Stimulated activated CD4-positive, alpha-beta T cell treated with anti-CD3 and anti-CD28 coated beads, Interleukin-12 subunit alpha, Interleukin-12 subunit beta, amount 100 ng/mL, for 4 hours (primary cell): ENCODE measurements at regions not wholly inside any gene's neighbourhood (a gene's known extent, or its start where the extent isn't known, plus 50 kb on each side); places are given as distances from the start of the nearest gene placed in this dataset.

Source experiments
- DNase-seq: peaks from one replicate; pipeline ENCODE4 v3.0.0-alpha.2; 2020

DNA sequence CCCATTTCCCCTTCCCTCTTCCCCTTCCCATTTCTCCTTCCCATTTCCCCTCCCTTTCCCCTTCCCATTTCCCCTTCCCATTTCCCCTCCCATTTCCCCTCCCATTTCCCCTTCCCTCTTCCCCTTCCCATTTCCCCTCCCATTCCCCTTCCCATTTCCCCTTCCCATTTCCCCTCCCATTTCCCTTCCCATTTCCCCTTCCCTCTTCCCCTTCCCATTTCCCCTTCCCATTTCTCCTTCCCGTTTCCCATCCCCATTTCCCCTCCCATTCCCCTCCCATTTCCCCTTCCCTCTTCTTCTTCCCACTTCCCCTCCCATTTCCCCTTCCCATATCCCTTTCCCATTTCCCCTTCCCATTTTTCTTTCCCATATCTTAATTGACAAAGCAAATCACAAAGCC, 109.0 kb downstream of the OLFM1 start:
- DNase-seq = no peak

DNA sequence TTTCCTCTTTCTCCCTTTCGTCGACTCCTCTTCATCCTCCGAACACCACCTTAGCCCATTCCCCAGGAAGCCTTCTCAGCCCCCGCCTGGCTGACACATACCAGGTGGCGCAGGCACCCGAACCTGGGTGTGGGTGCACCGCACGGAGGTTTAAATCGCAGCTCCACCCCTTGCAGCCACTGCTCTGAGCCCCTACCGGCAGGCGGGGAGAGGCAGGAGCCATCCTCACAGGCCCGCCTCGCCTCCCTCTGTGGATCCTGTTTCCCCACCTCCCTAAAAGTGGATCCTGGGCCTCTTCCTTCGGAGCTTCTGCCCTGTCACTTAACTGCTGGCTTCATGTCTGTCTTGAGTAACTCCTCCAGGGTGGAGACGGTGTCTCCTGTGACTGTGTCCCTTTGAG, 110.7 kb downstream of the OLFM1 start:
- DNase-seq = no peak

DNA sequence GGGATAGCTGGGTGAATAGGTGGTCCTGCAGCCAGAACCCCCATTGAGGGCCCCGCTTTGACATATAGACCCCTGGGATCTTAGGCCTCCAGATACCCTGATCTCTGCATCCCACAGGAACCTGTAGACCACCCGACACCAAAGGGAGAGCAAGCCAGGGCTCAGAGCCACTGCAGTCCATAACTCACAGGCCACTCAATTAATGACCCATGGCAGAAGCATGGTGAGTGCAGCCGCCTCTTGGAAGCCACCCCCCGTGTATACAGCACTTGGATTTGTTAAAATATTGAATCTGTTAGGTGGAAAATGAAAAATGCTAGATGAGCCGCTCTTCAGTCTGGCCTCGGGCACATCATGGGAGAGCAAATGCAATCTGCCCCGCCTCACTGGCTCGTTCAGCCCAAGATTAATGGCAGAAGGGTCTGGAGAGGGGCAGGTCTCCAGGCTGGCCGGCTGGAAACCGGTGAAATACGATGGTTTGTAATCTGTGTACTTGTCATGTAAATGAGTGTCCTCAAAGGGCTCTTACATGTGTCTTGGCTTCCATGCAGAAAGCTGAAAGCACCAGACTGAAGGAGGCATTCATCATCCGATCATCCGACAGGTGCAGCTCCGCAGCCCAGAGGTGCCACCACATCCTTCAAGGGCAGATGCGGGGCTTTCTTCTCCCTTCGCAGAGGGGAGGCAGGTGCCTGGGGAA, 111.3 kb downstream of the OLFM1 start:
- DNase-seq = no peak

DNA sequence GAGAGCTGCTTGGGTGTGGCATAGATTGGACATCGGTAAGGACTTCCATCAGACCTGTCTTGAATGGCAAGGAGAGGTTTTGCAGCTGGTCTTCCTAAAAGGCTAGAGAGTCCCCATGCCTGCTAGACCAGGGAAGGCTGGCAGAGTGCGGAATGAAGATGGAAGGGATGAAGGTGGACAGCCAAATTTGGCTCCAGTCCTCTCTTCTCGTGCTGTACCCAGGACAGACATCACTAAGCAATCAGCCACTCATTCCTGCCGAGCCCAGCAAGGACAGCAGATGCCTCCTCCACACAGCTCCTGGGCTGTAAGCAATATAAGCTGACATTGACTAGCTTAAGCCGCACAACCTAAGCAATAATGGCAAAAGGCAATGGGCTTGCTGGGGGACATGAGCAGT, 112.0 kb downstream of the OLFM1 start:
- no peak for DNase-seq

DNA sequence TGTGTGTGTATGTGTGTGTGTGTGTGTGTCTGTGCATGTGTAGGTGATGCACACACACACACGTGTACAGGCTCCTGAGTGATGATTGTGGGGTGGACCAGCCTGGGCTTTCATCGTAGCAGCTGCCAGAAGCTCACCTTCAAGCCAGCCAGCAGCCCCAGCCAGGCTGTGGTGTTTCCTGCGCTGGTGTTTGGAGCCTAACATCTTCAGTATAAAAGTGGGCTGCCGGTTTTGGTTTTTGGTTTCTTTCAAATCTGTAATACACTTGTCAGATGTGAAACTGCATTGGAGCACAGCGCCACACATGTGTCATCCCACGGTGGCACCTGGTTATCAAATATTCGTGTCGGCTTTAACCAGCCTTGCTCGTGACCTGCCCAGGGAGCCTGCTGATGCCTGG, 114.2 kb downstream of the OLFM1 start:
- DNase-seq = no peak

DNA sequence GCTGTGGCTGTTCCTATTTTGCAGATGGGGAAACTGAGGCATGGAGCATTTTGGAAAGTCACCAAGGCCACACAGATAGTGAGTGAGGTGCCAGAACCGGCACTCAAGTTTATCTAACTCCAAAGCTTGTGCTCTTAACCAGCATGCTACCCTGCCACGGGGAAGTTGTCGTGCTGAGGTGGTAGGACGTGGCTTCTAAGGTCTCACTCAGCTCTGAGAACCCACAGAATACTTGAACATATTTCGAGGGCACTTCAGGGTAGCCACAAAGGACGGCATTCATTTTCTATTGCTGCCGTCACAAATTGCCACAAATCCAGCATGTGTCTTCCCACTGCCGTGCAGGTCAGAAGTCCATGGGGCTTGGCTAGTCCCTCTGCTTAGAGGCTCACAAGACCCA, 116.7 kb downstream of the OLFM1 start:
- no peak for DNase-seq

DNA sequence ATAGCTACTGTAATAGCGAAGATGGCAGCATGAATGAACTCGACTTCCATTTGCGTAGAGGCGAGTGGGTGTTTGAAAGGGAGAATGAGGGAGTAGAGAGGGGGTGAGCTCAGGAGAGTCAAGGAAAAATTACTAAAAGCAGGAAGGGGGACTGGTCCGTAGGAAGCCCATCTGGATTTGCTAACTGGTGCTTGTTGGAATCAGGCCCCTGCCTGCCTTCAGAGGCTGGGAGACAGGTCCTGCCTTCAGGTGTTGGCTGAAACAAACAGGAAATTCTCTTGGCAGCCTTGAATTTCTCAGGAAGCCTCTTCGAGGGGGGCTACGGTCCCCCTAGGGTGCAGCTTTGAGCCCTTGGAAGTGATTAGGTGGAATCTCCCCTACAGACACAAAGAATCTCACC, 121.7 kb downstream of the OLFM1 start:
- no peak for DNase-seq

DNA sequence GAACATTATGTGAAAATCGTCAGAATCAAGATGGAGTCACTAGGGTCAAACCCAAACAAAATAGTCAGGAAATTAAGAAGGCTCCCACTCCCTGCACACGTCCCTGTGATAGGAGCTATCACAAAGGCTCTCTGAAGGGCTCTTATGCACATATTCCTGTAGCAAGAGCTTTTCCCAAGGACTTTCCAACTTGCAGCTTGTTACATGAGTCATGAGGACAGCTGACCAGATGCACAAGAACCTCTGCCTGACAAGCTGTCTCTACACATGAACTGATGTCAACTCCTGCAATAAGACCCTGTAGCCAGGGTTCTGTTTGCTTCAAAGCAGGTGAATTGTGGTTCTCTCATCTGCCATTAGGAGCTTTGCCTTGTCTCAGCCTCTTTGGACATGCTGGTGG, 122.4 kb downstream of the OLFM1 start:
- DNase-seq = no peak

DNA sequence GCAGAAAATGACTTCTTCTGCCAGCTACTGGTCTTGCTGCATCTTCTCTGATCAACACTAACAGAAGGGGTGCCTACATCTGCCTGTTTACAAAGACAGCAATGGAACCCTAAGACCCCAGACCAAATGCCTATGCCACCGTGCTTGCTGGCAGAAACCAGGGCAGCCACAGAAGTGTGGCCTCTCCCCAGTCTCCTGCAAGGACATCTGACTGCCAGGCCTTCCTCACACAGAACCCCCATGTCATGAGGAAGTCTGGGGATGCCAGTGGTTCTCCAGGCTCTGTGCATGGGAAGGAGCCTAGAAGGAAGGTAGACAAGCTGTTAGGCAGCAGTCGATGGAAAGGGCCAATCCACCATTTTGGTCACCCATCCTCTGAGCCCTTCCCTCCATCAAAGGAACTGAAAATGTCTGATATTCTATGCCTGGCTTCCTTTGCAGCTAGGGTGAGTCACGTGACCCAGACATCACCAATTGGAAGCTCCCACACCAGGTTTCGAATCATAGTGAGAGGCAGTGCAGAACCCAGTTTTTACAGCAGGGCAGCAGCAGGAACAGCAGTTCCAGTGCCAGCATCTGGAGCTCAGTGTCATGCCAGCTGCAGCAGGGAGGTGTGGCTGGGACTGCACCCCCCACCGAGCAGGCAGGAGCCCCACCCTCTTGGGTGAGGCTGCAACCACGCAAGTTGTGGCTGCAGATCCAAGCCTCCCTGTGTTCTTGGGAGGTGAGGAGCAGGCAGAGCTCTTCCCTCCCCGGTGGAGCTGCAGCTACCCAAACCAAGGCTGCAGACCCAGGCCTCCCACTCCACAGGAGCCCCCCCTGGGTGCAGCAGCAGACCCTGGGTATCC, 123.4 kb downstream of the OLFM1 start:
- no peak for DNase-seq

DNA sequence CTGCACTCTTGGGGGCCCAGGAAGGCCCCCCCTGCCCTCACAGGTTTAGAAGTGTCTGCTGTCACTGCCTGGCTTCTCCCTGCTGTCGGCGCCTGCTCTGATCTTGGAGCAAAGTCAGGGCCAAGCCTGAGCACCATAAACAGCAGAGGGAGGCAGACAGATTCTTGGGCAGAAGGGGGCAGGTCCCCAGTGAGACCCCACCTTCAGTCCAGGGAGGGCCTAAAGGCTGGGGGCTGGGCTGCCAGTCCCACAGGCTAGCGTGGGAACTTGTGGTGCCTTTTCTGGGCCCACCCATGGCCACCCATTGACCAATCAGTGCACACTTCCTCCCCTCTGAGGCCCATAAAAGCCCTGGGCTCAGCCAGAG, 124.0 kb downstream of the OLFM1 start:
- DNase-seq = no peak

DNA sequence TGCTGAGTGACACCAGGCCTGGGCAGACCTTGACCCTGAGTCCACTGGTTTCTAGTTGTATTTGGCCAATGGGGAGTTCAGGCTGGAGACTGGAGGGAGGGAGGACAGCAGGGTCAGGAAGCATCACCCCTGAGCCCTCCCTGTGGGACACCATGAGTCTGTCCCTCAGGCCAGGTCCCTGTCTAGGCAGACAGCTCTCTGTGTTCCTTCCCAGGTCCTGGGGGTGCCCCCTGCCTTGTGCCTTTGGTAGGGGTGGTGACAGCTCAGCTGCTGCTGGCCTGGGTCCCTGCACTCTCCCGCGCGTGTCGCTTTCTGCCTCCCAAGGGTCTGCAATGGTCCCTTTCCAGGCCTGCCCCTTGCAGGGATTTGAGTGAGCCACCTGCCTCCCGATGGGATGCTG, 125.5 kb downstream of the OLFM1 start:
- no peak for DNase-seq

DNA sequence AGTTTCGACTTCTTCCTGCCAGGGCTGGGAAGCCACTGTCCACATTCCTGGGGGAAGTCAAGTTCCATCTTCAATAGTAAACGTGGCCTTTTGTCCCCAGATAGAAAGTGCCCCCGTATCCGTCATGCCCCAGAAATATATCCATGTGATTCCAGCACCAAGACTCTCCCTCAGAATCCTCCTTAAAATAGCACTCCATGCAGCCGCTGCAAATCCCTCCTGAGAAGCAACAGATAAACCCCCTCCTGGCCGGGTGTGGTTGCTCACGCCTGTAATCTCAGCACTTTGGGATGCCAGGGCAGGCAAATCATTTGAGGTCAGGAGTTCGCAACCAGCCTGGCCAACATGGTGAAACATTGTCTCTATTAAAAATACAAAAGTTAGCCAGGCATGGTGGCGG, 126.1 kb downstream of the OLFM1 start:
- DNase-seq = no peak

DNA sequence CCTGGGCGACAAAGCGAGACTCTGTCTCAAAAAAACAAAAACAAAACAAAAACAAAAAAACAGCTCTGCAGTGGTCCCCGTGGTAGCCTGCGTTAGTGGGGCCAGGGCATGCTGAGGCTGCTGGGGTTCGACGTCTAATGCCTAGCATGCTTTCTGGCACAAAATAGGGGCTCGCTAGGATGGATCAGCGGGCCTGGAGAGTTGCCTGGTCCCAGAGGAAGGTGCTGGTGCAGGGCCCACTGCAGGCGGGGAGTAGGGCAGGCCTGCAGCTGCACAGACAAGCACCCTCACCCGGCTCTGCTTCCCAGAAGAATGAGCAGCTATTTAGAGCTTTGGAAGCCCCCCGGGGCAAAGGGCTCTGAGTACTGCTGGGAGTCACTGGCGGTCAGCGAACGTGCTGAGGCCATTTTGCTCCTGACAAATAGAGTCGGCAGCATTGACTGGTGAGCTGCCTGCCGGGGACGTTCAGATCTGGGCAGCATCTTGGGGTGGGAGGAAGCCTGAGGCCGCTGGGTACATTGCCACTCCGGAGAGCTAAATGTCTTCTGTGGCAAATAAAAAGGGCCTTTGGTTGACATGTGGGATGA, 126.7 kb downstream of the OLFM1 start:
- DNase-seq = no peak

DNA sequence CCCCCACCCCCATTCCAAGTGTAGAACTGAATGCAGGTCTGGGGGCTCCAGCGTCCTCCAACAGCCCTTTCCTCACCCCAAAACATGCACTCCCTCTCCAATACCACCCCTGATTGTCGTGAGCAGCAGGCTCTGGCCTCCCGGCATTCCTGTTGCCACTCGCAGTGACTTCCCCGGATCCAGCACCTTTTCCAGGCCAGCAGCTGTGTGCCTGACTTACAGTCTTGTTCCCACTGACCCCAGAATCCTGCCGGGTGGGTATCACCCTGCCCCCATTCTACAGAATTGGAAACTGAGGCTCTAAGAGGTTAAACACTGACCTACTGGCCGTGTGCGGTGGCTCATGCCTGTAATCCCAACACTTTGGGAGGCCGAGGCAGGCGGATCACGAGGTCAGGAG, 127.2 kb downstream of the OLFM1 start:
- no peak for DNase-seq

DNA sequence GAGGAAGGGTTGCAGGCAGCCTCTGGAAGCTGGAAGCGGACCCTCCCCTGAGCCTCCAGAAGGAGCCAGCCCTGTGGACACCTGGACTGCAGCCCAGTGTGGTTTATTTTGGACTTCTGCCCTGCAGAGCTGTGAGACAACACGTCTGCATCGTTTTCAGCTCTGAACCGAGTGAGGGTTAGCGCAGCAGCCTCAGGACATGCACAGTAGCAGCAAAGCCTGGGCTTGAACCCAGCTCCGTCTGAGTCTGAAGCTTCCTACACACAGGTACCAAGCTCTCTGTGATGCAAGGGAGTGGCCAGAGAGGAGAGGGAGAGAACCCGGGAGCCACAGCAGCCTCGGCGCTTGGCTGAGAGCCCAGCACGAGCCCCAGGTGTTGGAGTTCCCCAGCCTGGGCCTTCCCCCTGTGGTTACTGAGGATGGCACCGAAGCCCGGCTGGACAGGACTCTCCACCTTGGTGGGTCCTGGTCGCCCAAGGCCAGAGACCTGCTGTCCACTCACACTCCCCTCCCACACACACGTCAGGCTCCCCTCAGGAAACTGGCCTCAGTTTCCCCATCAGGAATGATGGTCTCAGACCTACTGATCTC, 128.2 kb downstream of the OLFM1 start:
- no peak for DNase-seq

DNA sequence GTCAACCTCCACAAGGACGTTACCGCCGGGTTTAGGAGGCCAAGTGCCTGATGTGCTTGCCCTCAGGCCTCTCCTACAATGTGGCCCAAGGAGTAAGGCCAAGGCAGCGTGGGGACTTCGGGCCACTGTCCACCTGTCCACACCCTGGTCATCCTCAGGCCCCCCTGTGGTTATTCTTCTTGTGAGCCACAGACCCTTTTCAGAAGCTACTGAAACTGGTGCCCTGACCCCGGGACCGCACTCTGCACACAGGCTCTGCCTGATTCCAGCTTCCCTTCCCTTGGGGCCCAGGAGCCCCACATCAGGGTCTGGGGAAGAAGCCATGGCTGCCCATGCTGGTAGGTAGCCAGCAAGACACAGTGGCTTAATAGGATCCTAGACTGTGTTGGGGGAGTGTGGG, 128.8 kb downstream of the OLFM1 start:
- DNase-seq = no peak

DNA sequence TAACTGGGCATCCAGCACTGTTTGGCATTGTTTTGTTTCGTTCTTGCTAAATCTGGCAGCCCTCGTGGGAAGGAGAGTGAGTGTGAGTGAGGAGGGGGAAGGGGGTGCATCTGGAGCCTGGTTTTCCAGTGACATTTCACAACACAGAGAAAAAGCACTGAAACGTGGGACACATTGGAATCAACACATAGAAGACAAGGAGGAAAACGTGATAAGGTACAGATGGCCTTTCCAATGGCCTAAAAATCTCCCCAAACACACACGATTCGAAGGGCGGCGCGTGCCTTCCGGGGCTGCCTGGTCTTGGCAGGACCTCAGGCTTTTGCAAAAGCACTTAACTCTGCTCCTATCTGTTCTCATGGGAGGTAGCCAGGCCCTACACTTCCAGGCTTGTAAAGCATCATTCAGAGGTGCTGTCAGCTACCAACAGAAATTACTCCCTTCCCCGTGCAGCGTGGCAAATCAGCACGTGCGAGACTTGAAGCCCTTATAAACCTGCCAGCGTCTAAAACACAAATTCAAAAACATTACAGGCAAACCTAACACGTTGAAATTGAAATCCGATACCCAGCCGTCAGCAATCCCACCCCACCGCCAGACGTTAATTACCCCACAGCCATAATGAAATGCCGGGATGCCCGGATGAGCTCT, 129.4 kb downstream of the OLFM1 start:
- no peak for DNase-seq

DNA sequence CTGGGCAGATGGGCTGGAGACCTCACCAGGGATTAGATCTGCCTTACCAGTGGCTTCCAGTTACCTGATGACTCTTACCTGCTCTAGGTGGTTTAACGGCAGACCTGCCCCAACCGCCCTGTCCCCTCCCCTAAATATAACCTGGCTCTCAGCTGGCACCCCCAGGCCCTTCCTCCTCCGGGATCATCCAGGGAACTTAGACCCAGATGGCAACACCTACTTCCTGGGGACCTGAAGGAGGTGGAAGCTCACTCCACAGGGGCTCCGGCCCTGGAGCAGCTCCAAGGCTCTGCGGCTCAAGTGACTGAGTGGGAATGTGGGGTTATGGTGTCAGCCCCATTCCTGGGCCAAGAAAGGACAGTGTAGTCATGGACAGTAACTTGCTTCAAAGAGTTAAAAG, 130.4 kb downstream of the OLFM1 start:
- no peak for DNase-seq

DNA sequence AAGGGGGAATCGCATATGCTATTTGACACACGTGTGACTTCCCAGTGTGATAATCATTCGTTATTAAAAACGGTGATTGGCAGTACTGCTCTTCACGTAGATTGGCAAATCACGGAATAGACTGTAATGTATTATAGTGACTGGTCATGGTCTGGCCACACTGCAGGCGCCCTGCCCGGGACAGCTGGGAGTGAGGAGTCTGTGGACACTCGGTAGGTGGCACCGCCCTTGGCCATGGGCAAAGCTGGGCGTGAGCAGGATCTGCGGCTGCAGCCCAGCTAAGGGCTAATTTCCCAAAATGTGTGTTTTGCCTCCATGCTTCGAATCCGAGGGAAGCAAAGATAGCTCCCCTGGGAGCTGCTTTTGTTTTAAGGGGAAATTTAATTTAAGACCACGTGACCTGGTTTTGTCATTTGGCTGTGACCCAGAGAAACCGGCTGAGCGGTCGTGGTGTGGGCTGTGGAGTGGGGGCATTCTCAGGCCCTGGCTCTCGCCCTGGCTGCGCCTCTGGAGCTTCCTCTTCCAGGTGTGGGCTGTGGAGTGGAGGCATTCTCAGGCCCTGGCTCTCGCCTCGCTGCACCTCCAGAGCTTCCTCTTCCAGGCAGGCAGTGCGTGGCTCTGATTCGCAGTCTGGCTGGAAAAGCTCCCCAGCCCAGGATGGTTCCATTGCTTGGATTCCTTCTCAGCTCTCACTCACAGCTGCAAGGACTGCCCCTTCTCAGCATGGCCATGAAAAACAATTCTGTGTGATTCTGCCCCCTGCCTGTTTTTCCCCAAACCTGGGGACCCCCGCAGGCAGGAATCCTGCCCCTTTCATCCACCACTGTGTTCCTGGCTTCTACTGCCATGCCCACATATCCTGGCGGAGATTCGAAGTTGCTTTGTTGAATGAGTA, 131.1 kb downstream of the OLFM1 start:
- DNase-seq = no peak

DNA sequence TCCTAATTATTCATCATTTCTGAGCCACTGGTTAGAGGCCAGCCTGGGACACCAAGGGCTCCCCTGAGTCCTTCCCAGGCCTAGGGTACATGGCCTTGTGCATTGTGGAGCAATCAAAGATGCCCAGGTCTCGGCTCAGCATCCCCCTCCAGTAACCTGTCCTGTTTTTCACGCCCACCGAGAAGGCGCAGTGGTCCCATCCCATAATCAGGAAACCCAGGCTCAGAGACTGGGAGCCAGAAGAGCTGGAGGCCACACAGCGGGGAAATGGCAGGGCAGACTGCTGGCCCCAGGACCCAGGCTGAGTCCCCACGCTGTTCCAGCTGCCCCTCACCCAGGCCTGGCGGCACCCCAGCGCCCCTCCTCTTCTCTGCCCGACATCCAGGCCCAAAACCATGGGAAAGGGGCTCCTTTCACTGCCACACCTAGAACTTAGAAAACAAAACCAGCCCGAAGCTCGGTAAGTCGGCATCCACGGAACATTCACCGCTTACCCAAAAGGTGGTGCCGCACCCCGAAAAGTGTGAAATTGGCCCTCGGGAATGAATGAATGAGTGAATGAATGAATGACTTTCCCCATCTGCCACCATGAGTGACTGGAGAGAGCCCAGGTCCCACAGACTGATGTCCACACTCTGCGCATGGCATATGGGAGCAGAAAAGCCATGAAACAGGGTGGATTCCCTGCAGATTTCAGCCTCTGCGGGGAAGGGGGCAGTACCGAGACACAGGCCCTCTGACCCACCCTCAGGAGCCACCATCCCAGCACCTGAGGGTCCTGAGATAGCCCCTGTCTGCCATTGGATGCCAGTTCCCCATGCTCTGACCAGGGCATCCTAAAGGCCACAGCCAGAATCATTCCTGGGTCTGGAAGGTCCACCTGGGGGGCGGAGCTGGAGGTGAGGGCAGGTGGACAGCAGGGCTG, 132.5 kb downstream of the OLFM1 start:
- DNase-seq = no peak
